ENCODE measurements at regions not wholly inside any gene's neighbourhood (a gene's known extent, or its start where the extent isn't known, plus 50 kb on each side); places are given as distances from the start of the nearest gene placed in this dataset.

- no peak for DNase-seq
Measured at GRCh38 chr3:181860235-181860634, 148.5 kb downstream of the SOX2 start.

- no peak for DNase-seq
Measured at GRCh38 chr3:181862502-181862901, 150.8 kb downstream of the SOX2 start.

GRCh38 chr3:181868576-181869082 is 156.9 kb downstream of the SOX2 start:
- peak; percentile 15 for DNase-seq

- DNase-seq: no peak
Measured at GRCh38 chr3:181872887-181873286, 161.2 kb downstream of the SOX2 start.

- DNase-seq: no peak
Measured at GRCh38 chr3:181879926-181880325, 168.2 kb downstream of the SOX2 start.

GRCh38 chr3:181880331-181880730 is 168.6 kb downstream of the SOX2 start:
- DNase-seq: no peak

GRCh38 chr3:181881749-181882148 is 170.0 kb downstream of the SOX2 start:
- DNase-seq: no peak

- DNase-seq: no peak
Measured at GRCh38 chr3:181885868-181886630, 174.3 kb downstream of the SOX2 start.

GRCh38 chr3:181886676-181887075 is 175.0 kb downstream of the SOX2 start:
- no peak for DNase-seq

GRCh38 chr3:181887685-181888084 is 176.0 kb downstream of the SOX2 start:
- no peak for DNase-seq

- DNase-seq: no peak
Measured at GRCh38 chr3:181888234-181888633, 176.5 kb downstream of the SOX2 start.

GRCh38 chr3:181892848-181893247 is 181.1 kb downstream of the SOX2 start:
- no peak for DNase-seq

- no peak for DNase-seq
Measured at GRCh38 chr3:181896605-181897004, 184.9 kb downstream of the SOX2 start.

GRCh38 chr3:181899702-181900101 is 188.0 kb downstream of the SOX2 start:
- DNase-seq: no peak

GRCh38 chr3:181901626-181902025 is 189.9 kb downstream of the SOX2 start:
- DNase-seq: no peak

- DNase-seq: no peak
Measured at GRCh38 chr3:181906338-181906737, 194.6 kb downstream of the SOX2 start.

GRCh38 chr3:181909241-181909640 is 197.5 kb downstream of the SOX2 start:
- no peak for DNase-seq

GRCh38 chr3:181912384-181912783 is 200.7 kb downstream of the SOX2 start:
- no peak for DNase-seq

- DNase-seq: no peak
Measured at GRCh38 chr3:181913254-181913653, 201.5 kb downstream of the SOX2 start.

GRCh38 chr3:181915551-181915950 is 203.8 kb downstream of the SOX2 start:
- DNase-seq: no peak

- DNase-seq: no peak
Measured at GRCh38 chr3:181916013-181916412, 204.3 kb downstream of the SOX2 start.

GRCh38 chr3:181917027-181917426 is 205.3 kb downstream of the SOX2 start:
- no peak for DNase-seq

- no peak for DNase-seq
Measured at GRCh38 chr3:181919375-181919774, 207.7 kb downstream of the SOX2 start.

GRCh38 chr3:181920409-181920808 is 208.7 kb downstream of the SOX2 start:
- no peak for DNase-seq

- DNase-seq: no peak
Measured at GRCh38 chr3:181921220-181921619, 209.5 kb downstream of the SOX2 start.

Measured in NK-92 treated with Interleukin-12 subunit alpha and Interleukin-12 subunit beta, amount 100 ng/mL, for 24 hours (cell line).